ENCODE measurements at regions not wholly inside any gene's neighbourhood (a gene's known extent, or its start where the extent isn't known, plus 50 kb on each side); places are given as distances from the start of the nearest gene placed in this dataset.
"Not testable (repeated sequence)": the region's sequence is repeated elsewhere in the genome, so short reads cannot be mapped to it uniquely, and the experiment has no call there.

DNA sequence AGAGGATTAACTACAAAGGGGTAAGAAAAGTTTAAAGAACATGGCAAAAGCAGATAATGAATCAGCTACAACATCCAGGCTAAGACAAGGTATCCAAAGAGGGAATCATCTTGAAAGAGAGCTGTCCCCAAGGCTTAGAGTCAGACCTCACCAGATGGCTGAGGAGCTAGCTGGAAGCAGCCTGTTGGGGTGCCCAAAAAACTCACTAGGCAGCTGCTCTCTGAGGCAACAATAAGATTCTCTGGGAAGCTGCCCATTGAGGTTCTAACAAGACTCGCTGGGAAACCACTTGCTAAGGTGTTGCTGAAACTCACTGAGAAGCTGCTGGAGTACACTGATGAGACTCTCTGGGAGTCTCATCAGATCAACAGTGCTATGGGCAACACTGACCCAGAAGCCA, 185.2 kb downstream of the CETN3 start:
- WGBS (ENCODE audit: insufficient coverage, low coverage, low lambda C conversion rate, missing lambda C conversion rate), result no CpG with 5 or more reads among the region's 1 CpG
- Histone ChIP-seq H3K9me3 (no peaks in the 10 kb centered on the region), H3K27ac (no peak overlapping the region), H3K4me1 (no peaks in the 10 kb centered on the region), H3K4me3 (no peak overlapping the region), H3K36me3 (no peaks in the 10 kb centered on the region), H3K27me3 (no peaks in the 10 kb centered on the region)
- DNase-seq (no peak), ATAC-seq (no peak)
- TF ChIP-seq POLR2A (IDR thresholded peaks at IDR 0.05), result no peak
- TF ChIP-seq, protein P1, sequence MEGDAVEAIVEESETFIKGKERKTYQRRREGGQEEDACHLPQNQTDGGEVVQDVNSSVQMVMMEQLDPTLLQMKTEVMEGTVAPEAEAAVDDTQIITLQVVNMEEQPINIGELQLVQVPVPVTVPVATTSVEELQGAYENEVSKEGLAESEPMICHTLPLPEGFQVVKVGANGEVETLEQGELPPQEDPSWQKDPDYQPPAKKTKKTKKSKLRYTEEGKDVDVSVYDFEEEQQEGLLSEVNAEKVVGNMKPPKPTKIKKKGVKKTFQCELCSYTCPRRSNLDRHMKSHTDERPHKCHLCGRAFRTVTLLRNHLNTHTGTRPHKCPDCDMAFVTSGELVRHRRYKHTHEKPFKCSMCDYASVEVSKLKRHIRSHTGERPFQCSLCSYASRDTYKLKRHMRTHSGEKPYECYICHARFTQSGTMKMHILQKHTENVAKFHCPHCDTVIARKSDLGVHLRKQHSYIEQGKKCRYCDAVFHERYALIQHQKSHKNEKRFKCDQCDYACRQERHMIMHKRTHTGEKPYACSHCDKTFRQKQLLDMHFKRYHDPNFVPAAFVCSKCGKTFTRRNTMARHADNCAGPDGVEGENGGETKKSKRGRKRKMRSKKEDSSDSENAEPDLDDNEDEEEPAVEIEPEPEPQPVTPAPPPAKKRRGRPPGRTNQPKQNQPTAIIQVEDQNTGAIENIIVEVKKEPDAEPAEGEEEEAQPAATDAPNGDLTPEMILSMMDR (IDR thresholded peaks at IDR 0.05), result no peak
- intact Hi-C loops (cut with DNase I), result no loop called here

DNA sequence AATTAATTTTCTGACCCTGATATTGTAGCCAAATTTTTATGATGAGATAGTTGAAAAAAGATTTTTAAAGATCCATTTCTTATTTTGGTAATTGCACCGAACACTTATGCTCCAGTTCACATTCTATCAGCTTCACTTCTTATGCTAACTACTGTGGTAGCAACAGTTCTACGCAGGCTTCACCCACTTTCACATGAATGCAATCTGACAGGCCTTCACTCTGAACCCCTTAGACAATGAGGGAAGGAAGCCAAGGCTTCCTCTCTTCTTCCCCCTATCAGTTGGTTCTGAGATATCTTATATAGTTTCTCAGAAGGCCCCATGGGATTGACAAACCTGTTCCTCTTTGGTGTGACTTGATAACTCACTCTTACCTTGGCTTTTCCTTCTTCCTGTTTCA, 185.8 kb downstream of the CETN3 start:
- no peak overlapping the region for H3K4me3 ChIP-seq
- H3K27ac ChIP-seq, result no peak overlapping the region
- H3K4me1 ChIP-seq, result no peaks in the 10 kb centered on the region
- DNase-seq (no peak), ATAC-seq (no peak)
- H3K36me3 ChIP-seq, result no peaks in the 10 kb centered on the region
- 56% methylated on average over 2 of the region's 2 CpGs for WGBS (ENCODE audit: insufficient coverage, low coverage, low lambda C conversion rate, missing lambda C conversion rate)
- no peak for TF ChIP-seq POLR2A (IDR thresholded peaks at IDR 0.05)
- TF ChIP-seq, protein P1 (IDR thresholded peaks at IDR 0.05), result no peak
- no peaks in the 10 kb centered on the region for H3K27me3 ChIP-seq
- intact Hi-C loops (cut with DNase I), result no loop called here
- H3K9me3 ChIP-seq, result no peaks in the 10 kb centered on the region

DNA sequence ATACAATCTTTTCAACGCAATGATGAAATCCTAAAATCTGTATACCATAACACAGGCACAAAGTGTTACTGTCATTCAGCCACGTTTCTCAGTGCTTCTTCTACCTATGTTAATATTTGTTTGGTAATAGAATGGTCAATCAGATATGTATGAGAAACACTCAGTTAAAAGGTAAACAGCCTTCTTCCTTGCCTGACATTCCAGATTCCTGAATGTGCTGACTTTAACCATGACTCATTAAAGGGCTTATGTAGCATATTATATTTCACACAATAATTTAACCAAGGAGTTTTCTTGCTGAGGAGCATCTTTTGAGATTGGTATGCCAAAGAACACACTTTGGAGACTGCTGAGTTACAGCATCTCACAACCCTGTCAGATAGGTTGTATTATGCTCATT, 187.6 kb downstream of the CETN3 start:
- no peaks in the 10 kb centered on the region for H3K36me3 ChIP-seq
- no peaks in the 10 kb centered on the region for H3K4me1 ChIP-seq
- DNase-seq (no peak), ATAC-seq (no peak)
- H3K4me3 ChIP-seq, result no peak overlapping the region
- intact Hi-C loops (cut with DNase I), result no loop called here
- TF ChIP-seq POLR2A (IDR thresholded peaks at IDR 0.05), result no peak
- TF ChIP-seq, protein P1 (IDR thresholded peaks at IDR 0.05), result no peak
- no peaks in the 10 kb centered on the region for H3K27me3 ChIP-seq
- 40% methylated on average over 2 of the region's 2 CpGs for WGBS (ENCODE audit: insufficient coverage, low coverage, low lambda C conversion rate, missing lambda C conversion rate)
- no peaks in the 10 kb centered on the region for H3K9me3 ChIP-seq
- no peak overlapping the region for H3K27ac ChIP-seq

DNA sequence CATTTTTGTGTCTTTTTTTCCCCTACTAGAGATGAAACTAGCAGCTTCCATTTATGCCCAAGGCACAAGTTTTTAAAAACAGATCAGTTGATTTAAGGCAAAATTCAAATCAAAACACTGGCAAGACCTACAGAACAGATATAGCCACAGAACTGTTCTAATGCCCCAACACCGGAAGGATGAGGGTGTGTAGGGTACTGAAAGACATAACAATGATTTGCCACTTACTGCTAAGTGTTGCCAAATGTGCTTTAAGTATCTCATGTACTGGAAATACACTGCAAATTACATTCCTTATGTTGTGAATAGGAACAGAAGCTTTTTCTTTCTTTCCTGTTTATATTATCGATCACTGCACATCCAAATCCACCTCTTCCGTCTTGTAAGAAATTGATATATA, 189.0 kb downstream of the CETN3 start:
- no peaks in the 10 kb centered on the region for H3K27me3 ChIP-seq
- no peaks in the 10 kb centered on the region for H3K4me1 ChIP-seq
- no peak for TF ChIP-seq POLR2A (IDR thresholded peaks at IDR 0.05)
- TF ChIP-seq, protein P1 (IDR thresholded peaks at IDR 0.05), result no peak
- ATAC-seq, result no peak
- H3K4me3 ChIP-seq, result no peak overlapping the region
- DNase-seq, result no peak
- no peak overlapping the region for H3K27ac ChIP-seq
- intact Hi-C loops (cut with DNase I), result no loop called here
- H3K9me3 ChIP-seq, result no peaks in the 10 kb centered on the region
- no peaks in the 10 kb centered on the region for H3K36me3 ChIP-seq
- 44% methylated on average over 3 of the region's 3 CpGs for WGBS (ENCODE audit: insufficient coverage, low coverage, low lambda C conversion rate, missing lambda C conversion rate)

DNA sequence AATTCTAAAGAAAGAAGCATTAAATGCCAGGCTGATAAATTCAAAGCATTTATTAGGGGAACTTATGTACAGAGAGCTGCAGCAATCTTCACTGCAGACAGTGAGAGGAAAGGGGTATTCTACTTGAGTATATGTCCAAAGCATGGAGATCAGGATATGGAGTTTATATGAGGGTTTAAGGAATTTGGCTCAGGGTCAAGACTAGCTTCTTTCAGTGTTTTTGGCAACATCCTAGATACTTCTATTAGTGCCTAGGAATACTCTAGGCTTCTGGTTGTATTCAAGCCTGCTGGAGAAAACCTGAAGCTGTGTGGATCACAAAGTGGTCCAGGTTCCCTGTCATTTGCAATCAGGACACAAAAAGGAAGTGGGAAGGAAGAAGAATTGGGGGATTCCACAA, 194.6 kb downstream of the CETN3 start:
- Histone ChIP-seq H3K9me3 (no peaks in the 10 kb centered on the region), H3K4me3 (no peak overlapping the region), H3K36me3 (no peaks in the 10 kb centered on the region), H3K27ac (no peak overlapping the region), H3K27me3 (no peaks in the 10 kb centered on the region), H3K4me1 (no peaks in the 10 kb centered on the region)
- DNase-seq, result no peak
- intact Hi-C loops (cut with DNase I), result no loop called here
- TF ChIP-seq POLR2A (IDR thresholded peaks at IDR 0.05), result no peak
- TF ChIP-seq, protein P1 (IDR thresholded peaks at IDR 0.05), result no peak
- no peak for ATAC-seq

GRCh38 chr5:90208323-90208722, 201.2 kb downstream of the CETN3 start:
- H3K36me3 ChIP-seq; ATAC-seq; intact Hi-C loops (cut with DNase I); H3K9me3 ChIP-seq; H3K4me1 ChIP-seq; DNase-seq; H3K27me3 ChIP-seq; H3K4me3 ChIP-seq; H3K27ac ChIP-seq: not testable (repeated sequence)
- WGBS (ENCODE audit: insufficient coverage, low coverage, low lambda C conversion rate, missing lambda C conversion rate), result 77% methylated on average over 12 of the region's 25 CpGs
